ENCODE measurements at regions not wholly inside any gene's neighbourhood (a gene's known extent, or its start where the extent isn't known, plus 50 kb on each side); places are given as distances from the start of the nearest gene placed in this dataset.

GRCh38 chr15:96889734-96890480 lies 559.4 kb downstream of the NR2F2 start:
- TF ChIP-seq POLR2A (IDR thresholded peaks at IDR 0.05) (no peak), POLR2AphosphoS5 (IDR thresholded peaks at IDR 0.05) (no peak)

Measured in prostate gland (tissue), 1 donor.